H9 (cell line): ENCODE measurements at regions not wholly inside any gene's neighbourhood (a gene's known extent, or its start where the extent isn't known, plus 50 kb on each side); places are given as distances from the start of the nearest gene placed in this dataset.

Experiments
- DNase-seq: peaks from one replicate; pipeline ENCODE4 v3.0.0-alpha.2; 2017
- H2AFZ ChIP-seq: one replicate; pipeline ENCODE4 v1.6.1; 2013; ENCODE audit warnings: mild to moderate bottlenecking, low read length, control low read depth, moderate library complexity
- H2AK5ac ChIP-seq: 2 replicates; pipeline ENCODE4 v1.6.1; 2013; ENCODE audit warnings: low read length, control low read depth, mixed read lengths; ENCODE audit not compliant: insufficient read length
- H2BK120ac ChIP-seq: one replicate; pipeline ENCODE4 v1.6.1; 2013; ENCODE audit warnings: low read depth, mild to moderate bottlenecking, low read length, control low read depth, inconsistent platforms; ENCODE audit not compliant: poor library complexity, severe bottlenecking
- H2BK12ac ChIP-seq: 2 replicates; pipeline ENCODE4 v1.6.1; 2013; ENCODE audit warnings: low read length, control low read depth, mixed read lengths, low read depth; ENCODE audit not compliant: insufficient read length
- H2BK15ac ChIP-seq: 2 replicates; pipeline ENCODE4 v1.6.1; 2013; ENCODE audit warnings: low read depth, low read length, control low read depth
- H2BK20ac ChIP-seq: one replicate; pipeline ENCODE4 v1.6.1; 2013; ENCODE audit warnings: low read depth, mild to moderate bottlenecking, low read length, control low read depth, inconsistent platforms; ENCODE audit not compliant: poor library complexity, severe bottlenecking
- H2BK5ac ChIP-seq: 2 replicates; pipeline ENCODE4 v1.6.1; 2013; ENCODE audit warnings: low read length, control low read depth, mixed read lengths; ENCODE audit not compliant: insufficient read length
- H3K14ac ChIP-seq: 2 replicates; pipeline ENCODE4 v1.6.1; 2013; ENCODE audit warnings: low read length, control low read depth; ENCODE audit not compliant: insufficient read depth
- H3K18ac ChIP-seq: 2 replicates; pipeline ENCODE4 v1.6.1; 2013; ENCODE audit warnings: low read depth, mild to moderate bottlenecking, mixed read lengths, low read length, control low read depth; ENCODE audit not compliant: insufficient read length
- H3K23ac ChIP-seq: 2 replicates; pipeline ENCODE4 v1.6.1; 2013; ENCODE audit warnings: low read length, control low read depth, mixed read lengths, low read depth; ENCODE audit not compliant: insufficient read length
- H3K23me2 ChIP-seq: 2 replicates; pipeline ENCODE4 v1.6.1; 2013; ENCODE audit warnings: low read depth, mild to moderate bottlenecking, mixed read lengths, low read length, control low read depth; ENCODE audit not compliant: insufficient read length, poor library complexity, severe bottlenecking
- H3K27ac ChIP-seq: 2 replicates; pipeline ENCODE4 v1.5.1; 2013; ENCODE audit warnings: low read length, control low read depth, mixed read lengths, low read depth; ENCODE audit not compliant: insufficient read length
- H3K27me3 ChIP-seq: 2 replicates; pipeline ENCODE4 v1.6.1; 2013; ENCODE audit warnings: low read length, control low read depth, inconsistent platforms; ENCODE audit not compliant: insufficient read depth
- H3K4ac ChIP-seq: 2 replicates; pipeline ENCODE4 v1.6.1; 2013; ENCODE audit warnings: low read depth, mild to moderate bottlenecking, control low read depth, inconsistent platforms, low read length, moderate library complexity
- H3K4me1 ChIP-seq: 2 replicates; pipeline ENCODE4 v1.6.1; 2013; ENCODE audit warnings: low read length, control low read depth, inconsistent platforms; ENCODE audit not compliant: insufficient read depth
- H3K4me2 ChIP-seq: 2 replicates; pipeline ENCODE4 v1.6.1; 2013; ENCODE audit warnings: low read length, control low read depth, mixed read lengths; ENCODE audit not compliant: insufficient read length, insufficient read depth
- H3K56ac ChIP-seq: 2 replicates; pipeline ENCODE4 v1.6.1; 2013; ENCODE audit warnings: low read depth, mild to moderate bottlenecking, mixed read lengths, low read length, control low read depth; ENCODE audit not compliant: insufficient read length
- H3K79me1 ChIP-seq: 2 replicates; pipeline ENCODE4 v1.6.1; 2013; ENCODE audit warnings: low read depth, mild to moderate bottlenecking, moderate library complexity, low read length, control low read depth, inconsistent platforms; ENCODE audit not compliant: insufficient read depth, poor library complexity, severe bottlenecking
- H3K79me2 ChIP-seq: 2 replicates; pipeline ENCODE4 v1.6.1; 2013; ENCODE audit warnings: low read length, control low read depth, inconsistent platforms; ENCODE audit not compliant: insufficient read depth
- H3K9ac ChIP-seq: 2 replicates; pipeline ENCODE4 v1.6.1; 2013; ENCODE audit warnings: low read length, control low read depth, mixed read lengths; ENCODE audit not compliant: insufficient read length; ENCODE audit errors: extremely low read depth
- H3K9me3 ChIP-seq: one replicate; pipeline ENCODE4 v1.6.1; 2013; ENCODE audit warnings: low read depth, low read length, inconsistent platforms; ENCODE audit not compliant: control insufficient read depth
- H3T11ph ChIP-seq: one replicate; pipeline ENCODE4 v1.6.1; 2013; ENCODE audit warnings: mild to moderate bottlenecking, low read length, control low read depth, inconsistent platforms
- H4K20me1 ChIP-seq: one replicate; pipeline ENCODE4 v1.6.1; 2013; ENCODE audit not compliant: control insufficient read depth, insufficient read length, insufficient read depth
- H4K5ac ChIP-seq: 2 replicates; pipeline ENCODE4 v1.6.1; 2013; ENCODE audit warnings: low read depth, mild to moderate bottlenecking, mixed read lengths, low read length, control low read depth; ENCODE audit not compliant: insufficient read length
- H4K8ac ChIP-seq: replicated peaks from 2 replicates; pipeline ENCODE4 v1.6.1; 2013; ENCODE audit warnings: low read length, control low read depth, mixed read lengths, low read depth; ENCODE audit not compliant: insufficient read length
- H4K91ac ChIP-seq: 2 replicates; pipeline ENCODE4 v1.6.1; 2013; ENCODE audit warnings: low read depth, mild to moderate bottlenecking, moderate library complexity, mixed read lengths, low read length, control low read depth; ENCODE audit not compliant: insufficient read length
- H3K27ac Mint-ChIP-seq, 3 experiments: 2 replicates in 2 of 3; 3 replicates in 1 of 3; pipeline ENCODE4 v1.8.0; 2020 to 2021; ENCODE audit warnings: mixed read lengths in 3 of 3, mild to moderate bottlenecking in 1 of 3, moderate library complexity in 1 of 3
- H3K27me3 Mint-ChIP-seq: 2 replicates; pipeline ENCODE4 v1.8.0; 2021; ENCODE audit warnings: low read depth, mild to moderate bottlenecking, moderate library complexity, mixed read lengths
- H3K36me3 Mint-ChIP-seq, 3 experiments: 2 replicates in 2 of 3; 3 replicates in 1 of 3; pipeline ENCODE4 v1.8.0; 2020 to 2021; ENCODE audit warnings: low read depth in 3 of 3, mixed read lengths in 3 of 3; ENCODE audit not compliant: insufficient read depth in 1 of 3
- H3K4me1 Mint-ChIP-seq, 2 experiments: 2 replicates each; pipeline ENCODE4 v1.8.0; 2020; ENCODE audit warnings: mixed read lengths in 2 of 2
- H3K4me3 Mint-ChIP-seq, 2 experiments: 2 replicates in 1 of 2; 3 replicates in 1 of 2; pipeline ENCODE4 v1.8.0; 2020 to 2021; ENCODE audit warnings: mild to moderate bottlenecking in 2 of 2, mixed read lengths in 2 of 2, moderate library complexity in 1 of 2
- H3K9me3 Mint-ChIP-seq, 2 experiments: 2 replicates in 1 of 2; 3 replicates in 1 of 2; pipeline ENCODE4 v1.8.0; 2020; ENCODE audit warnings: mild to moderate bottlenecking in 2 of 2, mixed read lengths in 2 of 2, moderate library complexity in 1 of 2
- WGBS: extraction: QIAGEN DNeasy Blood & Tissue Kit; methylation state at CpG from one replicate; pipeline ENCODE4 v1.1.7; 2013; ENCODE audit warnings: missing lambda C conversion rate, low lambda C conversion rate, mixed read lengths; ENCODE audit not compliant: insufficient read length; ENCODE audit errors: extremely low coverage; 5-methylcytosine and 5-hydroxymethylcytosine counted together
- TF ChIP-seq, protein P1 (sequence below): fragments of 200-600 bp; sonication (generic); conservative IDR thresholded peaks from 3 replicates; pipeline ENCODE4 v1.8.0; 2021; ENCODE audit warnings: antibody characterized with exemption, mild to moderate bottlenecking

DNA sequence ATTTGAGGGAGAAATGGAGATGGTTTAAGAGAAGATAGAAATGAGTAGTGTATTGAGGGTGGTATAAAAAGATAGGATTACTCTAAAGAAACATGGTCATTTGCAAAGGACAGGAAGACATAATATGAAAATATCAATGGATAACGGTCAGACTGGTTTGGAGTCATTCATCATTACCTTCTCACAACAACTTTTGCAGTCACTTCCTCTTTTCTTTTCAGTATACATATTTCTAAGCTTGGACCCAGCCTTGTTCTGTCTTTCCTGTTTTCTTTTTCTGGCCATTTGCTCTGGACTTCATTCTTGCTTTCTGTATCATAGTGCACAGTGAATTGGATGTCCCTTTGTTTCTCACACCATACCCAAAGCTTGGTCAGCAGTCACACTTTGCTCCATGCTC lies 966.5 kb upstream of the TYRP1 start:
- Histone ChIP-seq H3K14ac (no peak overlapping the region), H3K9me3 (no peaks in the 10 kb centered on the region)
- no peaks in the 10 kb centered on the region for H3K27me3 Mint-ChIP-seq

More for the DNA sequence above, 966.5 kb upstream of the TYRP1 start:
- Mint-ChIP-seq H3K27ac (no peak overlapping the region; a peak in 1 of 7 replicates), H3K4me1 (peaks cover 3 to 7% of the 10 kb centered on the region in 2 experiments; a peak in 2 of 4 replicates), H3K4me3 (no peak overlapping the region), H3K36me3 (no peaks in the 10 kb centered on the region), H3K9me3 (no peaks in the 10 kb centered on the region; a peak in 2 of 5 replicates)
- no CpG with 5 or more reads among the region's 1 CpG for WGBS
- DNase-seq: no peak
- Histone ChIP-seq H2BK20ac (no peak overlapping the region), H2BK5ac (no peak overlapping the region), H4K91ac (no peak overlapping the region), H3K23ac (no peak overlapping the region), H3K4me1 (no peaks in the 10 kb centered on the region), H3K27ac (no peak overlapping the region), H3K23me2 (no peaks in the 10 kb centered on the region), H3K79me1 (no peaks in the 10 kb centered on the region), H2AFZ (no peak overlapping the region), H2BK12ac (no peak overlapping the region), H2AK5ac (no peak overlapping the region), H2BK15ac (no peak overlapping the region), H4K5ac (no peak overlapping the region), H3K4ac (no peak overlapping the region), H3K27me3 (no peaks in the 10 kb centered on the region), H3K18ac (no peak overlapping the region), H4K20me1 (no peaks in the 10 kb centered on the region), H2BK120ac (no peak overlapping the region), H3K79me2 (no peaks in the 10 kb centered on the region), H3T11ph (no peak overlapping the region), H3K56ac (no peak overlapping the region), H4K8ac (no peak overlapping the region), H3K4me2 (no peak overlapping the region), H3K9ac (no peak overlapping the region)
- TF ChIP-seq, protein P1, sequence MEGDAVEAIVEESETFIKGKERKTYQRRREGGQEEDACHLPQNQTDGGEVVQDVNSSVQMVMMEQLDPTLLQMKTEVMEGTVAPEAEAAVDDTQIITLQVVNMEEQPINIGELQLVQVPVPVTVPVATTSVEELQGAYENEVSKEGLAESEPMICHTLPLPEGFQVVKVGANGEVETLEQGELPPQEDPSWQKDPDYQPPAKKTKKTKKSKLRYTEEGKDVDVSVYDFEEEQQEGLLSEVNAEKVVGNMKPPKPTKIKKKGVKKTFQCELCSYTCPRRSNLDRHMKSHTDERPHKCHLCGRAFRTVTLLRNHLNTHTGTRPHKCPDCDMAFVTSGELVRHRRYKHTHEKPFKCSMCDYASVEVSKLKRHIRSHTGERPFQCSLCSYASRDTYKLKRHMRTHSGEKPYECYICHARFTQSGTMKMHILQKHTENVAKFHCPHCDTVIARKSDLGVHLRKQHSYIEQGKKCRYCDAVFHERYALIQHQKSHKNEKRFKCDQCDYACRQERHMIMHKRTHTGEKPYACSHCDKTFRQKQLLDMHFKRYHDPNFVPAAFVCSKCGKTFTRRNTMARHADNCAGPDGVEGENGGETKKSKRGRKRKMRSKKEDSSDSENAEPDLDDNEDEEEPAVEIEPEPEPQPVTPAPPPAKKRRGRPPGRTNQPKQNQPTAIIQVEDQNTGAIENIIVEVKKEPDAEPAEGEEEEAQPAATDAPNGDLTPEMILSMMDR: no peak
